ENCODE measurements at regions not wholly inside any gene's neighbourhood (a gene's known extent, or its start where the extent isn't known, plus 50 kb on each side); places are given as distances from the start of the nearest gene placed in this dataset.
"Not testable (repeated sequence)": the region's sequence is repeated elsewhere in the genome, so short reads cannot be mapped to it uniquely, and the experiment has no call there.

GRCh38 chr9:36499174-36499890 lies 73.4 kb upstream of the MELK start:
- peak; percentile 17 for DNase-seq
- no peak overlapping the region for H3K4me3 ChIP-seq (ENCODE audit: low read depth, low read length)
- no peak for TF ChIP-seq CTCF (IDR thresholded peaks at IDR 0.05; ENCODE audit: low read depth, low read length)
- no peaks in the 10 kb centered on the region for H3K27me3 ChIP-seq (ENCODE audit: insufficient read depth, low read depth, severe bottlenecking)
- no peaks in the 10 kb centered on the region for H3K9me3 ChIP-seq (ENCODE audit: severe bottlenecking)
- H3K36me3 ChIP-seq = no peaks in the 10 kb centered on the region
- H3K27ac ChIP-seq = no peak overlapping the region

- not testable (repeated sequence) for H3K9me3 ChIP-seq (ENCODE audit: severe bottlenecking); H3K36me3 ChIP-seq; H3K27me3 ChIP-seq (ENCODE audit: insufficient read depth, low read depth, severe bottlenecking); H3K4me3 ChIP-seq (ENCODE audit: low read depth, low read length); DNase-seq; H3K27ac ChIP-seq
These were observed 79.1 kb upstream of the MELK start for GRCh38 chr9:36493564-36493963.

- DNase-seq = no peak
- no peak overlapping the region for H3K27ac ChIP-seq
- H3K4me3 ChIP-seq (ENCODE audit: low read depth, low read length) = no peak overlapping the region
- H3K9me3 ChIP-seq (ENCODE audit: severe bottlenecking) = no peaks in the 10 kb centered on the region
- no peak for TF ChIP-seq CTCF (IDR thresholded peaks at IDR 0.05; ENCODE audit: low read depth, low read length)
- H3K36me3 ChIP-seq = no peaks in the 10 kb centered on the region
- H3K27me3 ChIP-seq (ENCODE audit: insufficient read depth, low read depth, severe bottlenecking) = no peaks in the 10 kb centered on the region
These were observed 79.8 kb upstream of the MELK start for GRCh38 chr9:36492865-36493264.

GRCh38 chr9:36489453-36489852 lies 83.2 kb upstream of the MELK start:
- Histone ChIP-seq H3K4me3 (ENCODE audit: low read depth, low read length) (no peak overlapping the region), H3K9me3 (ENCODE audit: severe bottlenecking) (no peaks in the 10 kb centered on the region), H3K27me3 (ENCODE audit: insufficient read depth, low read depth, severe bottlenecking) (no peaks in the 10 kb centered on the region), H3K36me3 (no peaks in the 10 kb centered on the region; the same call in 1 of the 2 replicates), H3K27ac (no peak overlapping the region)
- TF ChIP-seq CTCF (IDR thresholded peaks at IDR 0.05; ENCODE audit: low read depth, low read length) = no peak
- no peak for DNase-seq

GRCh38 chr9:36488389-36488756 lies 84.3 kb upstream of the MELK start:
- H3K36me3 ChIP-seq = no peaks in the 10 kb centered on the region; the same call in 1 of the 2 replicates
- DNase-seq = no peak
- H3K27ac ChIP-seq = peak overlapping the region; percentile 94
- no peak for TF ChIP-seq CTCF (IDR thresholded peaks at IDR 0.05; ENCODE audit: low read depth, low read length)
- H3K4me3 ChIP-seq (ENCODE audit: low read depth, low read length) = peak overlapping the region; percentile 48
- H3K9me3 ChIP-seq (ENCODE audit: severe bottlenecking) = no peaks in the 10 kb centered on the region
- H3K27me3 ChIP-seq (ENCODE audit: insufficient read depth, low read depth, severe bottlenecking) = no peaks in the 10 kb centered on the region

- TF ChIP-seq CTCF (IDR thresholded peaks at IDR 0.05; ENCODE audit: low read depth, low read length) = no peak
- Histone ChIP-seq H3K36me3 (no peaks in the 10 kb centered on the region; the same call in none of the 2 replicates), H3K4me3 (ENCODE audit: low read depth, low read length) (peak overlapping the region; percentile 48), H3K9me3 (ENCODE audit: severe bottlenecking) (no peaks in the 10 kb centered on the region), H3K27ac (peak overlapping the region; percentile 94), H3K27me3 (ENCODE audit: insufficient read depth, low read depth, severe bottlenecking) (no peaks in the 10 kb centered on the region)
- DNase-seq = peak; percentile 91
These were observed 85.0 kb upstream of the MELK start for GRCh38 chr9:36487482-36488388.
